ENCODE measurements at regions not wholly inside any gene's neighbourhood (a gene's known extent, or its start where the extent isn't known, plus 50 kb on each side); places are given as distances from the start of the nearest gene placed in this dataset.

- Histone ChIP-seq H3K27ac (ENCODE audit: insufficient read length, low read depth, low read length) (no peak overlapping the region), H4K91ac (ENCODE audit: insufficient read length, low read depth, low read length) (no peak overlapping the region), H2BK20ac (ENCODE audit: low read depth, low read length, poor library complexity, severe bottlenecking) (no peak overlapping the region), H3K18ac (ENCODE audit: insufficient read length, low read depth, low read length) (no peak overlapping the region), H3K27me3 (ENCODE audit: insufficient read depth, low read length) (no peaks in the 10 kb centered on the region), H3K14ac (ENCODE audit: insufficient read depth, low read length) (no peak overlapping the region), H2BK120ac (ENCODE audit: low read depth, low read length, poor library complexity, severe bottlenecking) (no peak overlapping the region), H3K23me2 (ENCODE audit: insufficient read length, low read depth, low read length, poor library complexity, severe bottlenecking) (no peaks in the 10 kb centered on the region), H3T11ph (ENCODE audit: low read length) (no peak overlapping the region), H2BK5ac (ENCODE audit: insufficient read length, low read length) (no peak overlapping the region), H3K23ac (ENCODE audit: insufficient read length, low read depth, low read length) (no peak overlapping the region), H2BK15ac (ENCODE audit: low read depth, low read length) (no peak overlapping the region), H3K79me2 (ENCODE audit: insufficient read depth, low read length) (no peaks in the 10 kb centered on the region), H3K9ac (ENCODE audit: extremely low read depth, insufficient read length, low read length) (no peak overlapping the region), H3K9me3 (ENCODE audit: control insufficient read depth, low read depth, low read length) (no peaks in the 10 kb centered on the region), H3K4me1 (ENCODE audit: insufficient read depth, low read length) (no peaks in the 10 kb centered on the region), H3K4ac (ENCODE audit: low read depth, low read length) (no peak overlapping the region), H2BK12ac (ENCODE audit: insufficient read length, low read depth, low read length) (no peak overlapping the region), H2AK5ac (ENCODE audit: insufficient read length, low read length) (no peak overlapping the region), H3K56ac (ENCODE audit: insufficient read length, low read depth, low read length) (no peak overlapping the region), H4K20me1 (ENCODE audit: control insufficient read depth, insufficient read depth, insufficient read length) (no peaks in the 10 kb centered on the region), H4K5ac (ENCODE audit: insufficient read length, low read depth, low read length) (no peak overlapping the region), H4K8ac (replicated peaks; ENCODE audit: insufficient read length, low read depth, low read length) (no peak overlapping the region), H3K79me1 (ENCODE audit: insufficient read depth, low read depth, low read length, poor library complexity, severe bottlenecking) (no peaks in the 10 kb centered on the region), H3K4me2 (ENCODE audit: insufficient read depth, insufficient read length, low read length) (no peak overlapping the region), H2AFZ (ENCODE audit: low read length) (no peak overlapping the region)
- H3K36me3 Mint-ChIP-seq (ENCODE audit: insufficient read depth in 1 of 3, low read depth in 3 of 3), result peaks cover 13 to 23% (median 14%) of the 10 kb centered on the region in 3 experiments
- no peak for TF ChIP-seq CTCF (conservative IDR thresholded peaks at IDR 0.05)
- H3K27me3 Mint-ChIP-seq (ENCODE audit: low read depth), result no peaks in the 10 kb centered on the region
- no peak overlapping the region for H3K27ac Mint-ChIP-seq
- peaks cover 18 to 26% of the 10 kb centered on the region in 2 experiments for H3K9me3 Mint-ChIP-seq
- H3K4me1 Mint-ChIP-seq, result peaks cover 2 to 4% of the 10 kb centered on the region in 2 experiments; a peak in 2 of 4 replicates
- no peak overlapping the region for H3K4me3 Mint-ChIP-seq
- no peak for DNase-seq
These were observed 82.4 kb downstream of the AASDHPPT start for GRCh38 chr11:106159836-106160235.

Data from H9 (cell line).